Activated CD8-positive, alpha-beta T cell treated with anti-CD3 and anti-CD28 coated beads, Interleukin-2, amount 10 ng/mL, durations not matched to agents 7 days and 5 days (primary cell): ENCODE measurements at regions not wholly inside any gene's neighbourhood (a gene's known extent, or its start where the extent isn't known, plus 50 kb on each side); places are given as distances from the start of the nearest gene placed in this dataset.
"Not testable (repeated sequence)": the region's sequence is repeated elsewhere in the genome, so short reads cannot be mapped to it uniquely, and the experiment has no call there.

ENCODE experiments used
- ATAC-seq: fragments of 150-1000 bp; cut with Tn5 transposase; one replicate; pipeline ENCODE4 v1.10.0; 2021; ENCODE audit warnings: moderate library complexity
- CTCF ChIA-PET: fragments of 350-600 bp; sonication (Branson Sonifier 250); formaldehyde crosslinking; loops from one replicate; lab custom pipeline; 2021; ENCODE audit warnings: antibody characterized with exemption; lab: Charles Lee
- POLR2A ChIA-PET: fragments of 350-600 bp; sonication (Branson Sonifier 250); formaldehyde crosslinking; loops from one replicate; lab custom pipeline; 2021; ENCODE audit warnings: antibody characterized with exemption; lab: Charles Lee
- DNase-seq: peaks from one replicate; pipeline ENCODE4 v3.0.0-alpha.2; 2020
- H3K27ac Mint-ChIP-seq: one replicate; pipeline ENCODE4 v1.8.0; 2021; ENCODE audit warnings: mild to moderate bottlenecking, mixed read lengths
- H3K27me3 Mint-ChIP-seq: one replicate; pipeline ENCODE4 v1.8.0; 2021; ENCODE audit warnings: low read depth, mixed read lengths
- H3K36me3 Mint-ChIP-seq: one replicate; pipeline ENCODE4 v1.8.0; 2021; ENCODE audit warnings: low read depth, mixed read lengths
- H3K4me1 Mint-ChIP-seq: one replicate; pipeline ENCODE4 v1.8.0; 2021; ENCODE audit warnings: low read depth, mixed read lengths
- H3K4me3 Mint-ChIP-seq: one replicate; pipeline ENCODE4 v1.8.0; 2021; ENCODE audit warnings: mild to moderate bottlenecking, mixed read lengths
- H3K9me3 Mint-ChIP-seq: one replicate; pipeline ENCODE4 v1.8.0; 2022; ENCODE audit warnings: mixed read lengths; ENCODE audit not compliant: insufficient read depth

- Mint-ChIP-seq H3K9me3 (no peaks in the 10 kb centered on the region), H3K4me3 (no peak overlapping the region), H3K27ac (no peak overlapping the region), H3K36me3 (no peaks in the 10 kb centered on the region), H3K4me1 (no peaks in the 10 kb centered on the region), H3K27me3 (no peaks in the 10 kb centered on the region)
- ChIA-PET CTCF (no interaction called here), POLR2A (no interaction called here)
- DNase-seq (no peak), ATAC-seq (no peak)
These were observed 60.8 kb downstream of the COPRS start for GRCh38 chr17:31798205-31798724.

- DNase-seq, POLR2A ChIA-PET, ATAC-seq, CTCF ChIA-PET, H3K4me3 Mint-ChIP-seq, H3K27ac Mint-ChIP-seq, H3K9me3 Mint-ChIP-seq, H3K4me1 Mint-ChIP-seq, H3K27me3 Mint-ChIP-seq, H3K36me3 Mint-ChIP-seq: not testable (repeated sequence)
These were observed 63.1 kb downstream of the COPRS start for GRCh38 chr17:31795941-31796340.

- Mint-ChIP-seq H3K27ac (no peak overlapping the region), H3K36me3 (no peaks in the 10 kb centered on the region), H3K27me3 (no peaks in the 10 kb centered on the region), H3K4me1 (peaks cover 7% of the 10 kb centered on the region), H3K4me3 (no peak overlapping the region), H3K9me3 (no peaks in the 10 kb centered on the region)
- POLR2A ChIA-PET, result interaction anchor here (0.6 kb wide), 1 partner anchor 210 kb away, joined by 3 read pairs; no protein-coding TSS in a partner anchor
- DNase-seq, result no peak
- ATAC-seq, result no peak
- CTCF ChIA-PET, result no interaction called here
These were observed 64.9 kb downstream of the COPRS start for GRCh38 chr17:31794111-31794510.

- ATAC-seq, H3K36me3 Mint-ChIP-seq, CTCF ChIA-PET, H3K4me3 Mint-ChIP-seq, H3K9me3 Mint-ChIP-seq, H3K4me1 Mint-ChIP-seq, DNase-seq, H3K27me3 Mint-ChIP-seq, H3K27ac Mint-ChIP-seq: not testable (repeated sequence)
- POLR2A ChIA-PET, result interaction anchor here (0.6 kb wide), 1 partner anchor 210 kb away, joined by 3 read pairs; no protein-coding TSS in a partner anchor
These were observed 65.4 kb downstream of the COPRS start for GRCh38 chr17:31793634-31794033.

GRCh38 chr17:31792007-31792585, 66.9 kb downstream of the COPRS start:
- ATAC-seq, result no peak
- ChIA-PET POLR2A (no interaction called here), CTCF (no interaction called here)
- Mint-ChIP-seq H3K27ac (no peak overlapping the region), H3K9me3 (no peaks in the 10 kb centered on the region), H3K27me3 (no peaks in the 10 kb centered on the region), H3K4me3 (no peak overlapping the region), H3K4me1 (peaks cover 7% of the 10 kb centered on the region), H3K36me3 (no peaks in the 10 kb centered on the region)
- no peak for DNase-seq

GRCh38 chr17:31789707-31790505, 69.1 kb downstream of the COPRS start:
- Mint-ChIP-seq H3K4me3 (no peak overlapping the region), H3K27ac (peak overlapping the region; percentile 16), H3K36me3 (no peaks in the 10 kb centered on the region), H3K27me3 (no peaks in the 10 kb centered on the region), H3K4me1 (peaks cover 7% of the 10 kb centered on the region), H3K9me3 (no peaks in the 10 kb centered on the region)
- ATAC-seq (no peak), DNase-seq (no peak)
- CTCF ChIA-PET, result no interaction called here
- POLR2A ChIA-PET, result no interaction called here

- H3K27ac Mint-ChIP-seq, result no peak overlapping the region
- DNase-seq, result no peak
- peaks cover 7% of the 10 kb centered on the region for H3K4me1 Mint-ChIP-seq
- H3K9me3 Mint-ChIP-seq, result no peaks in the 10 kb centered on the region
- ATAC-seq, result no peak
- H3K36me3 Mint-ChIP-seq, result no peaks in the 10 kb centered on the region
- ChIA-PET CTCF (no interaction called here), POLR2A (no interaction called here)
- H3K4me3 Mint-ChIP-seq, result no peak overlapping the region
- H3K27me3 Mint-ChIP-seq, result no peaks in the 10 kb centered on the region
These were observed 70.1 kb downstream of the COPRS start for GRCh38 chr17:31788956-31789355.

- no peak overlapping the region for H3K27ac Mint-ChIP-seq
- H3K9me3 Mint-ChIP-seq, result no peaks in the 10 kb centered on the region
- DNase-seq (no peak), ATAC-seq (no peak)
- POLR2A ChIA-PET, result no interaction called here
- H3K4me3 Mint-ChIP-seq, result no peak overlapping the region
- no peaks in the 10 kb centered on the region for H3K36me3 Mint-ChIP-seq
- H3K27me3 Mint-ChIP-seq, result peaks cover under 1% of the 10 kb centered on the region
- CTCF ChIA-PET, result no interaction called here
- H3K4me1 Mint-ChIP-seq, result peaks cover 7% of the 10 kb centered on the region
These were observed 70.5 kb downstream of the COPRS start for GRCh38 chr17:31788571-31788946.

- no peak overlapping the region for H3K4me3 Mint-ChIP-seq
- peaks cover 7% of the 10 kb centered on the region for H3K4me1 Mint-ChIP-seq
- ChIA-PET POLR2A (no interaction called here), CTCF (no interaction called here)
- peaks cover 6% of the 10 kb centered on the region for H3K27me3 Mint-ChIP-seq
- no peaks in the 10 kb centered on the region for H3K36me3 Mint-ChIP-seq
- no peak for ATAC-seq
- H3K9me3 Mint-ChIP-seq, result no peaks in the 10 kb centered on the region
- no peak for DNase-seq
- no peak overlapping the region for H3K27ac Mint-ChIP-seq
These were observed 71.0 kb downstream of the COPRS start for GRCh38 chr17:31787857-31788570.

- peaks cover 14% of the 10 kb centered on the region for H3K27me3 Mint-ChIP-seq
- no peak overlapping the region for H3K27ac Mint-ChIP-seq
- H3K4me3 Mint-ChIP-seq, result no peak overlapping the region
- POLR2A ChIA-PET, result no interaction called here
- no peaks in the 10 kb centered on the region for H3K9me3 Mint-ChIP-seq
- no peaks in the 10 kb centered on the region for H3K36me3 Mint-ChIP-seq
- CTCF ChIA-PET, result no interaction called here
- DNase-seq, result no peak
- peaks cover 1% of the 10 kb centered on the region for H3K4me1 Mint-ChIP-seq
- ATAC-seq, result no peak
These were observed 72.1 kb downstream of the COPRS start for GRCh38 chr17:31786796-31787481.

GRCh38 chr17:31780483-31780882, 78.6 kb downstream of the COPRS start:
- ChIA-PET POLR2A (no interaction called here), CTCF (no interaction called here)
- ATAC-seq (no peak), DNase-seq (no peak)
- no peak overlapping the region for H3K27ac Mint-ChIP-seq
- H3K27me3 Mint-ChIP-seq, result peaks cover 27% of the 10 kb centered on the region
- H3K36me3 Mint-ChIP-seq, result no peaks in the 10 kb centered on the region
- H3K9me3 Mint-ChIP-seq, result no peaks in the 10 kb centered on the region
- no peaks in the 10 kb centered on the region for H3K4me1 Mint-ChIP-seq
- no peak overlapping the region for H3K4me3 Mint-ChIP-seq
